Amniotic stem cell (primary cell): ENCODE measurements at regions not wholly inside any gene's neighbourhood (a gene's known extent, or its start where the extent isn't known, plus 50 kb on each side); places are given as distances from the start of the nearest gene placed in this dataset.
"Not testable (repeated sequence)": the region's sequence is repeated elsewhere in the genome, so short reads cannot be mapped to it uniquely, and the experiment has no call there.

Experiments used
- DNase-seq: peaks from one replicate; lab custom pipeline; 2025; lab: John Stamatoyannopoulos, UW

DNA sequence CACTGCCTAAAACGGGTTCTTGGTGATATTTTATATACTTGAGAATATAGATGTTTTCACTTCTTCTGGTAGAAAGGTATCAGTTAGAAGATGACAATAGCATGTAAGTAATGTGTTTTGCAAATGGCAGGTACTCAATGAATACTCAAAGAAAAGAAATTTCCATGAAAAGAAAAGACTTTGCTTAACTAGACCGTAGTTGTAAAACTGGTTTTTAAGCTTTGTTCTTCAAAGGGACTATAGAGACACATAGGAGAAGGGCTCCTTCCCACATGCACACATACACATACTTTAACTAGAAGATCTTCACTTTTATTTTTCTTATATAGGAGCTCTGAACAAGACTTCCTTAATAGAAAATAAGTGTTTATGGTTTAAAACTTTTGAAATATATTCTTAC lies 215.3 kb upstream of the RND3 start:
- no peak for DNase-seq

DNA sequence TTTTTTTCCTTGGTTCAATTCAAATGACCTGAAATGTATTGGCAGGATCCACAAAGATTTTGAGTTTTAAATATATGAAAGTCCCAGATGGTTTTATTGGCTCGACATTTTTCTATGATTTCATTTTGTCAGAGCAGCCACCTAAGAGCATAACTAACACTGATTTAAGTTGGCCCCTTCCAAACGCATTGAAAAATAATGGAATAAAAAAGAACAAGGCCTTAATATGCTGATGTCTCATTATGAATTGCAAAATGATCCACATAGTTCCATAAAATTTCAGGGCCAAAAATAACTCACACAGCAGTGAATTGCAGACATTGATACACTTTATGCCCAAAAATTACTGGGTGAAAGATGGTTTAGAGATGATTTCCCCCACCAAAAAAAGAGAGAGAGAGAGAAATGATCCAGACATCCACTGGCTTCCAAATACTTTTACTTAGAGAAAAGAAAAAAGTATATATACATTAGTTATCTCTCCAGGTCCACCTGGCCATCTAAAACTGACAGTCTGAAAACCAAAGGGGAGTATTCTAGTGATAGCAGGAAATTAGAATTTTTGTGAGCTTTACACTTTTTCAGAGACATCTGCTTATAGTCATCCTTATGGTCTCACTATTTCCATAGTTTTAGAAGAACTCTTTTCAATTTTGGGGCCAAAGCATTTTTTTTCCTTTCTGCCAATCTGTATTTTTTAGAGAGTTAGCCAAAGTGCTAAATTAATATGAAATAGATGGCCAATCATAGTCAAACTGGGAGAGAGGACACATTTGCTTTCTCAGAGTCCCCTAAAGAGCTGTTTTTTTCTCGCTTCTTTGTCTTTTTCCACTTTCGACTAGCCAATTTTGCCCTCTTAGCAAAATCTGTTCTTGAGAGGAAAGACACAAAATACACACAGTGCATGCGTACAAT lies 213.5 kb upstream of the RND3 start:
- no peak for DNase-seq

DNA sequence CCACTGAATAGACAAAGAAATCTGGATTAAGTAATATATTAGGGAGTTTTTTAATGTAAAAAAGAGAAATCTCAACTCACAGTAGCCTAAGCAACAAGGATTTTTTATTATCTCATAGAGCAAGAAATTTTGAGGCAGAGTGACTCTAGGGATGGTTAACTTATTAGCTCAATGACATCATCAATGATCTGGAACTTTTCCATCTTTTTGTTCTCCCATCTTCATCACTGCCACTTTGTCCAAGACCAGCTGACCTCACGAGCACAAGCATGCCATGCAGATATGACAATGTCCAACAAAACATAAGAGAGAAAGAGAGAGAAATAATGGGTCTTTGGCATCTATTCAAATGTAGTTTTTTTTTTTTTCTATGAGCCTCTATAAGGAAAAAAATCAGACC lies 211.8 kb upstream of the RND3 start:
- DNase-seq: no peak

DNA sequence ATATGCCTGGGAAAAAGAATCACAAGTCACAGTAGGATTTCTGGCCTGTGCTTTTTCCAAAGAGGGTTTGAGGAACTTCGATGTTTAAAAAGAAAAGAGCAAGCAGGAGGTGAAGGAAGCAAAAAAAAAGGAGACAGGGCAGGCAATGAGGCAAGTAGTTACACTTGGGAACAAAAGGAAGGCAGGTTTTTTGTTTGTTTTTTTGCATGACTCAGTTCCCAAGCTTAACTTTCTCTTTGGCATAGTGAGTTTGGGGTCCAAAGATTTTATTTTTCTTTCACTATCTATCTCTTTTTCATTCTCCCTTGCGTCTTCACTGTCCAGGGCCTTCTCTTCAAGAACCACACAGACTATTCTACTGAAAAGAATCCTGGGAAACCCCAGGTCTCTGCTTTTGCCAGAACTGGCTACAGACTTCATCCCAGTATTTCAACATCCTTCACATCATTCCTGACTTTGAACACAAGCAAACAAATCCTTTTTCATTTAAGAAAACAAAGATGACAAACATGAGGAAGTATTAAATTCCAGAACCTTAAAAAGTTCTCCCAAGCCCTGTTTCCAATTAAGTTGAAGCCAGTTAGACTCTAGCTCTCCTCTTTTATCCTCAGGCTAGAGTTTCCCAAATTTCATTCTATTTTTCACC lies 210.7 kb upstream of the RND3 start:
- DNase-seq: peak; percentile 50

DNA sequence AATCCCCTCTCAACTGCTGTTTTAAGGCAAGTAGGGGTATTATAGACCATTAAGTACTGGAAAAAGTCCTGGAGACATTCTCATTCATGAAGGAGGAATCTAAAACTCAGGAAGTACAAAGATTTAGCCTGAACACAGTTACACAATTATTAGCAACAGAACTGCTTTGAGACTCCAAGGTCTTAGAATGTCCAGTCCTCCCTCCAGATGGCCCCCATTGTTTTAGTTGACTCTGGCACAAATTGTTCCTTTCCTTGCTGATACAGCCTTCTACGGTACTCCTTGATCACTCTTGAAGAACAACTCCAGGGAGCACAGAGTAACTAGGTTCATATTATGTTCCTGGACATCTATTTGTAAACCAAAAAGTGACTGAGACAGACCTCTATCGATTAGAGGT lies 210.1 kb upstream of the RND3 start:
- no peak for DNase-seq

DNA sequence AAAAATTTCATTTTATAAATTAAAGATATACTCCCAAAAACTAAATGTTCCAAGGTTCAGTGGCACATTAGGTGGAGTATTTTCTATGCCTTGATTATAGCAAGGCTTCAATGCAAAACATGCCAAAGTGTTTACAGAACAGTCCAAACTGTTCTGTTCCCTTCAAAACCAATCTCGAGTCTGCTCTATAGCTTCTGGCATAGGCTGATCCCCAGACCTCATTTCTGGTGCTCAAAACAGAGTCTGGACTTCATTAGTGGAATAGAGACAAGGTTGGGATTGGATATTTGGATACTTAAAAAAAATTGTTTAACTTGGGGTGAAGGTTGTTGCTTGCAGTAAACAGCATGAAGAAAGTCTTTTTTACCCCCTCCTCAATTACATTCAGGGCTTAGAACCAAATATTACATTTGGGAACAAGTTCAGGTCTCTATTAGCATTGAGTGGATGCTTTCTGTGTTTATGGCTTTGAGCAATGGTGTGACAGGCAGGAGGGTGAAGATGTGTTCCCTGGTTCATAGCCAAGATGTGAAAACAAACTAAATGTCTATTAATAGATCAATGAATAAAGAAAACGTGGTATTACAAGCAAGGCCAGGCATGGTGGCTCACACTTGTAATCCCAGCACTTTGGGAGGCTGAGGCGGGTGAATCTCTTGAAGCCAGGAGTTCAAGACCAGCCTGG lies 208.1 kb upstream of the RND3 start:
- DNase-seq: no peak

DNA sequence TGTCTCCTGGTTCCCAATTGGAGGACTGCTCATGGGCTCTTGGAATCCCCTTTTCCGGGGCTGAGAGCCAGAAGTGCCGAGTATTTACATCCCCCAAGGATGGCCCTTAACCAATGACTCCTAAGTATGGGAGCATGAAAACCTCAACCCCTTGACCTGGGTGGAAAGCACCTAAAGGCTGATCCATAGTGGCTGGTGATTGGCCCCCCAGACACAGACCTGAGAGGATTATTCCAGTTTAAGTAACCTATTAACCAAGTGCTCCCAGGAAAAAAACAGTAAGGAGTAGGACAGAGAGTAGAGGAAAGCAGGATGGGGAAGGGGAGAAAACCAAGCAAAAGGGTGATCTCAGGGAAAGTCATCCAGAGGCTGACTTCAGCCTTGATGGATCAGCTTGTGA lies 206.1 kb upstream of the RND3 start:
- DNase-seq: no peak

DNA sequence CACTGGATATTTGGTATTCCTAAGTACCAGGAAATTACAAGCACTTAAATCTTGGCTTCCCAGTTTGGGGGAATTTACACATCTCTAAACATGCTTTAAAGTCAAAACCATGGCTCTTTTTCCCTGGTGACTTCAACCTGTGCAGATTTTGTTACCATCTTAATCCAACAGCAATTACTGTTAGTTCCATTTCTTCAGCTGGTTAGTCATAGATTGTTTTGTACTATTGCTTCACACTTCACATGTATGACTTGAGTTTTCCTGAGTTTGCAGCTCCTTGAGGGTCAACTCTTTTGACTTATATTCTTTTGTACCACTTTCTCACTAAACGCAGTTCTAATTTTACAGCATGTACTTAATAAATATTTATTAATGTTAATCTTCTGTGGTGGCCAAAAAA lies 203.4 kb upstream of the RND3 start:
- DNase-seq: no peak

DNA sequence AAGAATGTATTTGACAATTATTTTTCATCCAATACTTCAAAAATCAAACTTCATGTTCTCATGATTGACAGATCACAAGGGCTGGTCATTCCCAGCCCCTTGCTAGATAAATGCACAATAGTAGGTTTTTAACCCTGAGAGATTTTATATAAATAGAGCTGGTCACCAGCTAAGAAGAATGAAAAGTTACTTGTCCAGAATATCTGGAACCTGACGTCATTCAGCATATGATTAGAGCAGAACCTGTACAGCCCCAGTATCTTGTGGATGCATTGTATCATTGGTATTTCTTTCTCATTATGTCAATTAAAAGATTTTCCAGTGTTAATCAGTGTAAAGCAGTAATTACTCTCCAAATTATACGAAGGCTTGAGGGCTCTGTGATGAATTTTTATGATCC lies 202.8 kb upstream of the RND3 start:
- no peak for DNase-seq

DNA sequence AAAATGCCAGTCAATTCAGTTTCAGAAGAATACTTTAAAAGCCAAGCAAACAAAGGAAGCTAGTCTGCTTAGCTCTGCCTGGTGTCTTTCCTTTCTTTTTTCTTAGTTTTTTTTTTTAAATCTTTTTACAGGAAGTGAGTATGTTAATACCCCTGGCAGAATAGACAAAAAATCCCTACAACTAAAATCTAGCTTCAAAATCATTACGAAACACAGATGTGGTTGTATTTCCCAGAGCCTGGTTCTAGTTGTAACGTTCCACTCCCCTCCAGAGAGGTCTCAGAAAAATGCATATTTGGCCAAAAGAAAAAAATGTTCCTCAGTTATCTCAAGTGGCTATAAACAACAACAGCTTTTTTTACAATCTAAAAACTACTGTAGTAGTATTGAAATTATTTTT lies 202.1 kb upstream of the RND3 start:
- no peak for DNase-seq

DNA sequence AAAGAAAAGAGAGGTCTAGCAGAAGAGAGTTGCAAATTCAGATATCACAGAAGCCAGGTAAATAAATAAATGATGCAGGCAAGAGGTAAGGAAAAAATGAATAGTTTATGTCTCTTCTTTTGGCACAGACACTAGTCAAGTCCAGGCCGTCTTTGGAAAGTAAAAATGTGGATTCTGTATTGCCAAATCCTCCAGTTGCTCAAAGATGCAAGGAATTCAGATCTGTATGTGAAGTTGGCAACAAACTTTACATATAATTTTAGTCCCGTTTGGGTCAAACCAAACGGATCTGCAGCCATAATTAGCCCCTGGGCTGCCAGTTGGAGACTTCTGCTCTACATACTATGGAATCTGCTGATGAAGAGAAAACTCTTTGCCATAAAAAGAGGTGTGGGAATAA lies 200.5 kb upstream of the RND3 start:
- DNase-seq: no peak

DNA sequence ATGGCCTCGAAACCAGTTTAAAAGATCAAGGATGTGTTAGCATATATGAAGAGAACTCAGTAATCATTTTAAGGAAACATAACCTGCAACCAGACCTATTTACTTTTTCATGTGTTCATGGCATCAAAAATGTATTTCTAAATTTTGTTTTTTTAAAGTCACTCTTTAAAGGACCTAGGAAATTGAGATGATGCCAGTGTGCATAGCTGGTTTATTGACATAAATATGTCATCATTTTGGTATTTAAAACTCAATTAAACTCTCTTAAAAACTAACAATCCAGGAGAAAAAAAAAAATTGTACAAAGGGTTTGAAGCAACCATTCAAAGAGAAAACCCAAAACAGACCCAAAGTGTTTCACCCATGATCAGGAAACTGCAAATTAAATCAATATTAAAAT lies 198.9 kb upstream of the RND3 start:
- DNase-seq: no peak

DNA sequence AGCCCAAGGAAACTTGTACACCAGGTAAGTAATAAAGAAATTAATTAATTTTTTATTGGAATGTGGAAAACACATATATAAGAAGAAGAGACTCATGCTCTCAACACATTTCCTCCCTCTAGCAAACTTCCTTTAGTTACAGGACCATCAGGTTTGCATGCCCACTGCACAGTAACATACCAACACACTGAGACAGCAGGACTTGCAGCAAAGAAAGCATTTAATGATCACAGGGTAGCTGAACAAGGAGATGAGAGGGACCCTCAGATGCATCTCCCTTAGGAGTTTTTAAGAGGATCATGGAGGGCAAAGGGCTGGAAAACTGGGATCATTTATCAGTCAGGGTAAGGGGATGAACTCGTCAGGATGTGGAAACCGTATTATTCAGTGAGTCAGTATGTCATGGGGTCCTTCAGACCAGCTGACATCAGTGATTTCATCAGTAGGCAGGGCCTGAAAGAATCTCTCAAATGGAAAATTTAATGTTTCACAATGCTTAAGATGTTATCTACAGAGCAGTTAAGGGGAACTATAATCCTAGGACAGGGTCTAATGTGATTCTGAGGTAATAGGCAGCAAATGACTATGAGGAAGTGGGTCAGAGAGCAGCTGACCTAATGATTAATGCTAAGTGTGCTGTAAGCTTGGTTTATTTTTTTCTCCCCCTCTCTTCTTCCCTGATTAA lies 193.8 kb upstream of the RND3 start:
- DNase-seq: no peak

DNA sequence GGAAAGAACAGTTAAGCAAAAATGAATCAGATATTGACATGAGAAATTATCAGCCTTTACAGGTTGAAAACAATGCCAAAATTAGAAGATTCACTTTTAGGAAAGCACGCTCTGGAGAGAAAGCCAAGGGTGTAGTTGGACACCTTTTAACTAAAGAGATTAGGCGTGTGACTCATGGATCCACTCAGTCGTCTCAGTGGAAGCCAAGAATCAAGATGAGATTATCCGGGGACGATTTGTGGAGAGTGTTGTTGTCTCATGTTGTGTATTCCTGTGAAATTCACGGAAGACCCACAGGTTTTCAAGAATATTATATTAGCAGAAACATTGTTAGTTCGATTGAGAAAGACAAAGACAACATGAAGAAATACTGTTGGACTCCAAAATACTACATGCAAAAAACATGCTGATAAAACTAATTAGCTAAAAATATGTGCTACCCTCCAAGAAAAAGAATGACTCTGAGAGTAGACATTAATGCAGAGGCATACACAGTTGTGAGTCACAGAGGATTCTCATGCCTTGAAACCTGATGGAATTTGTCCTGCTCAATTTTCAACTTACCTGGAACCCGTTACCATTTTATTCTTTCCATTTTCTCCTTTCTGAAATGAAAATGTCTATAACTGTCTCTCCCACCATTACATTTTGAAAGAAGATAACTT lies 192.1 kb upstream of the RND3 start:
- DNase-seq: no peak

DNA sequence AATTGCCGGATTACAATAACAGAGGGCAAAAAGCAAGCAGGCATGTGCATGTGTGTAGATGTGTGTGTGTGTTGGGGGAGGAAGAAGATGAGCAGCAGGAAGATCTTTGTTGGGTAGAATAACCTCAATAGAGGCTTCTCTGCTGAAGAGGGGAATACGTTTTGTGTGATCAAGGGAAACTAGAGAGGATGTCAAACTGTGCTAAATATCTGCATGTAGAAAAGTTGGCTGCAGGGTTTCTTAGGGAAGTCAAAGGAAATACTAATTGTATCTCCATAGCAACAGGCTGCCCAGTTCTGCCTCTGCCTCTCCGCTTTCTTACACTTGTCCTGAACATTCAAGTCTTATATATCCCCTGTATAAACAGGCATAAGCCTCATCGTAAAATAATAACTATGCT lies 190.1 kb upstream of the RND3 start:
- no peak for DNase-seq

DNA sequence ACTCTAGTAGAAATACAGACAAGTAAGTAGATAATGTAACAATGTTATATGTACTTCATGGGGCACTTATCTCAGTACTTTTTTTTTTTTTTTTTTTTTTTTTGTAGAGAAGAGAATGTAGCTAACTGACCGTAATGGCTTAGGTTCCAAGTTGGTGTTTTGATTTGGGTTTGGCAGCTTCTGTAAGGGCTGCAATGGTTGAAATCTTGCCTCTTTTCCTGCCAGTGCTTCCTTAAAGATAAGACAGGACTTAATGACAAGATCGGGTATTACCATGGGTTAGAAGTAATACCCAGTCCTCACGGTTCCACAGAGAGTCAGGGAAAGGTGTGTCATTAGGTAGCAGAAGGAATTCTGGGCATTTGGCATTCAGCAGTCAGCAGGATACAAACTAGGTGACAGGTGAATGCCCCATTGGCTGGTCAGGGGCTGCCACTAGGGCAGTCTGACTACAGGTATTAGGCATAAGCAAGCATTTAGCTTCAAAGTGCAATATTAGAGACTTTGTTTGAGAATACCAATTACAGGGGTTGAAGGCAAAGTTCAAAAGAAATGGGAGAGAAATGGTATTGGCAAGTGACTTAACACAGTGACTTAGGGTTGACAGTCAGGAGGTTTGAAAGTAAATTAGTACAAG lies 189.4 kb upstream of the RND3 start:
- no peak for DNase-seq

DNA sequence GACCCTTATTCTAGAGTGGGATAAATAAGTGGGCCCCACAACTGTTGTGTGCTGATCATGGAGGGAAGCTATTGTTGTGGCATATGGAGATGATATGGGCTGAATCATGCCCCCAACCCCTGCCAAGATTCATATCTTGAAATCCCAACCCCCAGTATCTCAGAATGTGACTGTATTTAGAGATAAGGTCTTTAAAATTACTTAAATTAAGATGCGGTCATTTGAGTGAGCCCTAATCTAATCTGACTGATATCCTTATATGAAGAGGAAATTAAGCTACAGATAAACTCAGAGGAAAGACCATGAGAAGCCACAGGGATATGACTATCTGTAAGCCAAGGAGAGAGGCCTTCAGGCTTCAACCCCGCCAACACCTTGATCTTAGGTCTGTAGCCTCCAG lies 188.3 kb upstream of the RND3 start:
- DNase-seq: no peak

DNA sequence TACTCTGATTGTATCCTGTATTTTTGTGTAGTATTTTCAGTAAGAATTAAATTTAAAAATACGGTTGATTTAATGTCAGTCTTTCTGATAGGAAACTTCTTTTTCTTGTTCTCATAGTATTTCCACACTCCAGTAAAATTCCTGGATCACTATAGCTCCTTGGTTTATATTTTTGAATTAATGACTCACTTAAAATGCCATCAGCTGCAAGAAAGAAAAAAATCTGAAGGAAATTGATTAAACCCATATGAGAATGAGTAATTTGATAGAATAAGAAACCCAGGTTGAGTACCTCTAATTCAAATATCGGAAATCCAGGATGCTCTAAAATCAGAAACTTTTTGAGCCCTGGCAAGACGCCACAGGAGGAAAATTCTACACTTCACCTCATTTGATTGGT lies 186.8 kb upstream of the RND3 start:
- no peak for DNase-seq

DNA sequence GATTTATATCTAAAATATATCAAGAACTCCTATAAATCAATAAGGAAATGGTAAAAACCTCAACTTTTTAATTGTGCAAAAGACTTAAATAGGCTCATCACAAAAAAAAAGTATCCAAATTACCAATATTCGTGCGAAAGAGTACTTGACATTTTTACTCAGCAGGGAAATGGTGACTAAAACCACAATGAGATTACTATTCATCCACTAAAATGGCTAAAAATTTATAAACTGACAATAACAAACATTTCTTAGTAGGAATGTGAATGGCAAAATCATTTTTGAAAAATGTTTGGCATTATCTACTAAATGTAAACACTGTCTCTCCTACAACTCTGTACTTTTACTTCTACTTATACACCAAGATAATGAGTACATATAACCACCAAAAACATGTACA lies 184.8 kb upstream of the RND3 start:
- no peak for DNase-seq

DNA sequence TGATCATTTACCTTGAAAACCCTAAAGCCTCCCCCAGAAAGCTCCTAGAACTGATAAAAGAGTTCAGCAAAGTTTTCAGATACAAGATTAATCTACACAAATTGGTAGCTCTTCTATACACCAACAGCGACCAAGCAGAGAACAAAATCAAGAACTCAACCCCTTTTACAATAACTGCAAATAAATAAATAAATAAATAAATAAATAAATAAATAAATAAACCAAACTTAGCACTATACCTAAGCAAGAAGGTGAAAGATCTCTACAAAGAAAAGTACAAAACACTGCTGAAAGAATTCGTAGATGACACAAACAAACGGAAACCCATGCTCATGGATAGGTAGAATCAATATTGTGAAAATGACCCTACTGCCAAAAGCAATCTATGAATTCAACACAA lies 182.0 kb upstream of the RND3 start:
- DNase-seq: no peak

DNA sequence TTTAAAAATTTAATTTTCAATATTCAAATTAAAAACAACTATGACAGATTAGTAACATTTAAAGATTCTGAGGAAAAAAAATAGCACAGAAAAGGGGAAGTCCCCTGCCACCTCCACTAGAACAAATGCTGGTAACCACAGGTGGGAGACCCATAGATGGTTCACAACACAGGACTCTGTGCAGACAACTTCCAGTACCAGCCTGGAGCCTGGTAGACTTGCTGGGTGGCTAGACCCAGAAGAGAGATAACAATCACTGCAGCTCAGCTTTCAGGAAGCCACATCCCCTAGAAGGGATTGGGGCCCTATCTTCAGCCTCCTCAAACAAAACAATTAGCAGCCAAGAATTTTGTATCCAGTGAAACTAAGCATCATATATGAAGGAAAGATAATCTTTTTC lies 179.6 kb upstream of the RND3 start:
- not testable (repeated sequence) for DNase-seq

DNA sequence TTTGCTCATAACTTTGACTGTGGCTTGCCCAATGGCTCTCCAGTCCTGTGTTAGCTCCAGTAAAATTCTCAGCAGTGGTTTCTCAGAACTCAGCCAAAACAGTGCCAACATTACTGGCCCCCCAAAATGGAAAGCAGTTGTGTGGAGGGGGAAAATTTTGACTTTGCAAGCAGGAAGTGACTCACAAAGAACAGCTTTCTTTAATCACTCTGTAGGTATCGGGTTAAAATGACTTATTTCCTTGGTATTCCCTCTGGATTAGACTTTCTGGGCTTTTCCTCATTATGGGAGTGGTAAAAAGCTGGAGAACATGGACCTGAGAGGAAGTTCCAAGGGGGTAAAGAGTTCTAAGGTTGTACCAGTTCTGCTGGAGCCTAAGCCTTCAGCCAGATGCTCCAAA lies 175.7 kb upstream of the RND3 start:
- DNase-seq: no peak
